ENCODE measurements at regions not wholly inside any gene's neighbourhood (a gene's known extent, or its start where the extent isn't known, plus 50 kb on each side); places are given as distances from the start of the nearest gene placed in this dataset.

GRCh38 chr9:105055917-105056316, 128.0 kb upstream of the ABCA1 start:
- no peak for DNase-seq (ENCODE audit: low spot score)
- in situ Hi-C loops (cut with HindIII; ENCODE audit: low sequenced_read_pairs) = no loop called here

GRCh38 chr9:105057551-105057950, 129.6 kb upstream of the ABCA1 start:
- no peak for DNase-seq (ENCODE audit: low spot score)
- in situ Hi-C loops (cut with HindIII; ENCODE audit: low sequenced_read_pairs) = no loop called here

DNA sequence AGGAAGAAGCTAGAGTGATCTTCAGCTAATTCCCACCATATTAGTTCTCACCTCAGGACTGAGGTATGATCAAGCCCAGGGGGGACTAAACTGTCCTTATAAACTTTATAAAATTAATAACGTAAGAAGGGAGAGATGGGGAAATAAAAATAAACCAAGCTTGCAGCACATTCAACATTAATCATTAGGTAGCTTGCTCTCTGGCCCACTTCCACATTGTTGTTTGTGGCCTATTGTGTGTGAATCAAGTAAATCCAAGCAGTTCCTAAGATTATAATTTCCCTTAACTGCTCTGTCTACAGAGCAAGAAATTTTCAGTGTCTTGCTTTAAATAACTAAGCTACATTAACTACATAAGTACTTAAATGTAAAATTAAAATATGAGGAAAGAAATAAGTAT, 131.3 kb upstream of the ABCA1 start:
- no peak for DNase-seq (ENCODE audit: low spot score)
- in situ Hi-C loops (cut with HindIII; ENCODE audit: low sequenced_read_pairs) = no loop called here

GRCh38 chr9:105062222-105062855, 134.4 kb upstream of the ABCA1 start:
- DNase-seq (ENCODE audit: low spot score) = peak; percentile 9
- in situ Hi-C loops (cut with HindIII; ENCODE audit: low sequenced_read_pairs) = no loop called here

- in situ Hi-C loops (cut with HindIII; ENCODE audit: low sequenced_read_pairs) = no loop called here
- peak; percentile 37 for DNase-seq (ENCODE audit: low spot score)
These were observed 136.5 kb upstream of the ABCA1 start for GRCh38 chr9:105064248-105065097.

DNA sequence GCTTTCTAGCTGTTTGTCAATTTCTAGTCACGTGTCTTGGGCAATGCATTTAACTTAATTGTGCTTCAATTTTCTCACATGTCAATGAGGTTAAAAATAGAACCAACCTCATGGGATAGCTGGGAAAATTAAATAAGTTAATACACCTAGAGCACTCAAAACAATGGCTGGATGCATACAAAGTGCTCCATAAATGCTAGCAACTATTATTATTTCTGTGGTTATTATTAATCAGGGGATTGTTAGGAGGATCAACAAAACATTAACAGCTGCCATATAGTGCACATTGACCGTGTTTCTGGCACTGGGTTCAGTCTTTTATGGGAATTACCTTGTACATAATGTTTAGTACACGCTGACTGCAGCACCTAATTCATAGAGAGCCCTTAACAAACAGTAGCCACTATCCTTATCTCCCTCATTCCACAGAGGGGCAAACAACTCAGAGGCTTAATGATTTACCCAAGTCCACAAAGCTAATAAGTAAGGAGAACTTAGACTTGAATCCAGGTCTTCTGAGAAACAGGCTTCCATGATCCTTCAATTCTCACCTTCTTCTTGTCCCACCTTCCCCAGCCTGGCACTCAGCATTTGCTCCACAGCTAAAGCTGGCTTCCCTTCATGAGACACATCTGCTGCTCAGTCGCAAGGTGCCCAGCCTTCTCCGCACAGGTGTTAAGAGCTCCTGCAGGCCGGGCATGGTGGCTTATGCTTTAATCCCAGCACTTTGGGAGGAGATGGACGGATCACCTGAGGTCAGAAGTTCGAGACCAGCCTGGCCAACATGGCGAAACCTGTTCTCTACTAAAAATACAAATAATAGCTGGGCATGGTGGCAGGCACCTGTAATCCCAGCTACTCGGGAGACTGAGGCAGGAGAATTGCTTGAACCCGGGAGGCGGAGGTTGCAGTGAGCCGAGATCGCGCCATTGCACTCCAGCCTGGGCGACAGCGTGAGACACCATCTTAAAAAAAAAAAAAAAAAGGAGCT, 137.4 kb upstream of the ABCA1 start:
- no peak for DNase-seq (ENCODE audit: low spot score)
- in situ Hi-C loops (cut with HindIII; ENCODE audit: low sequenced_read_pairs) = no loop called here

GRCh38 chr9:105066275-105066865, 138.4 kb upstream of the ABCA1 start:
- in situ Hi-C loops (cut with HindIII; ENCODE audit: low sequenced_read_pairs) = no loop called here
- DNase-seq (ENCODE audit: low spot score) = peak; percentile 84

DNA sequence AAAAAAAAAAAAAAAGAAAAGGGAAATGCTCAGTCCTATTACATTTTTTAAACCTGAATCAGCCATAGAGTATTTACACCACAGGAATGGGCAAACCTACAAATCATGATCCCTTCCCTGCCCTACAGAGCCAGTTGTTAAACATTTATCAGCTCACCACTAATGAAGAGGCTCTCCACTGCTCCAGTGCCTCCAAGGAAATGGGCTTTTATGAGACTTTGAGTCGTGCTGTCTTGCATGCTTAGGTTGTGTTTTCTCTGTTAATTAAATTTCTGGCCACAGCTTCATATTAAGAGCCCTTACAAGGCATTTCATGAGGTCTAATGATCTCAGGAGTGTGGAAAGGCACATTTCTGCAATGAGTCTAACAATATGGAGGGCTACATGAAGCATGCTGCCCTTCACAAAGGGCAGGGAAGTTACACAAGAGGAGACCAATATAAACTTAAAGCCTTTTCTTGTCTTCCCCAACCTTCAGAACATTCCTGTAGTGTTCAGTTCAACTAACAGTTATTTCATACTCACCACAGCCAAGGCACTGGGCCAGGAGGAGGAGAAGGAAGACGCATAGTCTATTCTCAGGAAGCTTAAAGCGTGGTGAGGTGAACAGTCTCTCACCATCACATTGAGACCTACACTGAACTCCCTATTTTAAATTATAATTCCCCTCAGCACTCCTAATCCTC, 140.1 kb upstream of the ABCA1 start:
- in situ Hi-C loops (cut with HindIII; ENCODE audit: low sequenced_read_pairs) = no loop called here
- no peak for DNase-seq (ENCODE audit: low spot score)

DNA sequence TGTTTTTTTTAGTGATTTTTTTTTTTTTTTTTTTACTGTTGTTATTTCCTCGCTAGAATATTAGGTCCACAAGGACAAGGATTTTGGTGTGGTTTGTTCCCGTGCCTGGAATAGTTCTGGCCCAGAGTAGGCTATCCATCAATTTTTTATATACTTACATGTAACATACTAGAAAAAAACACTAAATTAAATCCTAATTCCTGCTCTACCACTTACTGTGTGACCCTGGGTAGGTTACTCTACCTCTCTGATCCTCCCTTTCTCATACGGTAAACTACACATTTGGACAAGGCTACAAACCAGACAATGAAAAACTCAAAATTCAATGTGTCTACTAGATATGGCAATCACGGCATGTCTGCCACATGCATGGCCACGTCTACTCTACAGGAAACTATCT, 141.3 kb upstream of the ABCA1 start:
- in situ Hi-C loops (cut with HindIII; ENCODE audit: low sequenced_read_pairs) = no loop called here
- DNase-seq (ENCODE audit: low spot score) = no peak

- no peak for DNase-seq (ENCODE audit: low spot score)
- in situ Hi-C loops (cut with HindIII; ENCODE audit: low sequenced_read_pairs) = no loop called here
These were observed 141.7 kb upstream of the ABCA1 start for GRCh38 chr9:105069696-105070095.

GRCh38 chr9:105070176-105070575, 142.2 kb upstream of the ABCA1 start:
- in situ Hi-C loops (cut with HindIII; ENCODE audit: low sequenced_read_pairs) = no loop called here
- no peak for DNase-seq (ENCODE audit: low spot score)

GRCh38 chr9:105072476-105072875, 144.5 kb upstream of the ABCA1 start:
- DNase-seq (ENCODE audit: low spot score) = no peak
- in situ Hi-C loops (cut with HindIII; ENCODE audit: low sequenced_read_pairs) = no loop called here

- in situ Hi-C loops (cut with HindIII; ENCODE audit: low sequenced_read_pairs) = no loop called here
- no peak for DNase-seq (ENCODE audit: low spot score)
These were observed 145.2 kb upstream of the ABCA1 start for GRCh38 chr9:105073147-105073546.

GRCh38 chr9:105074491-105074890, 146.5 kb upstream of the ABCA1 start:
- DNase-seq (ENCODE audit: low spot score) = no peak
- in situ Hi-C loops (cut with HindIII; ENCODE audit: low sequenced_read_pairs) = no loop called here

DNA sequence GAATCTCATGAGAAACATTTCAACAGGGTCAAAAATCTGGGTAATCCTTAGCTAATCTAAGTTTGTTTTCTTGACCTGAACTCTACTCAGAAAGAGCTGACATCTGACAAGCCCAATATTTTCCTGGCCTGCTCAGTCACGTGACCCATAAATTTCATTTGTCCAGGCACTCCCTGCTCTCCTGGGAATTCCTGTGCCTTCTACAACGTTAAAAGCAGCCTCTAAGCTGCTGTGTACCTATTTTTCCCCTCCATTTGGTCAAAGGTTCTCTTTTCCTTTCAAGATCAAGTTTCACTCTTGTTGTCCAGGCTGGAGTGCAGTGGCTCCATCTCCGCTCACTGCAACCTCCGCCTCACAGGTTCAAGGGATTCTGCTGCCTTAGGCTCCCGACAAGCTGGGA, 148.8 kb upstream of the ABCA1 start:
- DNase-seq (ENCODE audit: low spot score) = no peak
- in situ Hi-C loops (cut with HindIII; ENCODE audit: low sequenced_read_pairs) = no loop called here

DNA sequence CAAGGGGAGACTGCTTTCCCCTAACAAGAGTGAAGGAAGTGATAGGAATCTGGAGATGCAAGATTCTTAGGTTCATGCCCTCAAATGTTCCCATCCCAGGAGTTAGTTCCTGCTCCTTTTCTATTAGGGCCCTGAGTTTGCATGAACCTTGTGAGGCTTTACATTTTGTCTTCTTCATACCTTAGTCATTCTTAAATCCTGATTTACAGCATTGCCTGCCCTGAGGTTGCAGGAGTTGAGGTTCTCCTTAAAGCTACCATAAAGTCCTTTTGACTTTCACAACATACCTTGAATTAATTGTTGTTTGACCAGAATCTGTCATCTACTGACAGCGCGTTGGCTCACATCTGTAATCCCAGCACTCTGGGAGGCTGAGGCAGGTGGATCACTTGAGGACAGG, 151.5 kb upstream of the ABCA1 start:
- in situ Hi-C loops (cut with HindIII; ENCODE audit: low sequenced_read_pairs) = no loop called here
- no peak for DNase-seq (ENCODE audit: low spot score)

GRCh38 chr9:105082843-105083242, 154.9 kb upstream of the ABCA1 start:
- DNase-seq (ENCODE audit: low spot score) = no peak
- in situ Hi-C loops (cut with HindIII; ENCODE audit: low sequenced_read_pairs) = no loop called here

- in situ Hi-C loops (cut with HindIII; ENCODE audit: low sequenced_read_pairs) = no loop called here
- no peak for DNase-seq (ENCODE audit: low spot score)
These were observed 155.3 kb upstream of the ABCA1 start for GRCh38 chr9:105083256-105083655.
